GM19238 (cell line): ENCODE measurements at regions not wholly inside any gene's neighbourhood (a gene's known extent, or its start where the extent isn't known, plus 50 kb on each side); places are given as distances from the start of the nearest gene placed in this dataset.
"Not testable (repeated sequence)": the region's sequence is repeated elsewhere in the genome, so short reads cannot be mapped to it uniquely, and the experiment has no call there.

Source experiments
- DNase-seq: peaks from one replicate; pipeline ENCODE4 v3.0.0; 2011; ENCODE audit warnings: low spot score; ENCODE audit not compliant: insufficient read length

DNA sequence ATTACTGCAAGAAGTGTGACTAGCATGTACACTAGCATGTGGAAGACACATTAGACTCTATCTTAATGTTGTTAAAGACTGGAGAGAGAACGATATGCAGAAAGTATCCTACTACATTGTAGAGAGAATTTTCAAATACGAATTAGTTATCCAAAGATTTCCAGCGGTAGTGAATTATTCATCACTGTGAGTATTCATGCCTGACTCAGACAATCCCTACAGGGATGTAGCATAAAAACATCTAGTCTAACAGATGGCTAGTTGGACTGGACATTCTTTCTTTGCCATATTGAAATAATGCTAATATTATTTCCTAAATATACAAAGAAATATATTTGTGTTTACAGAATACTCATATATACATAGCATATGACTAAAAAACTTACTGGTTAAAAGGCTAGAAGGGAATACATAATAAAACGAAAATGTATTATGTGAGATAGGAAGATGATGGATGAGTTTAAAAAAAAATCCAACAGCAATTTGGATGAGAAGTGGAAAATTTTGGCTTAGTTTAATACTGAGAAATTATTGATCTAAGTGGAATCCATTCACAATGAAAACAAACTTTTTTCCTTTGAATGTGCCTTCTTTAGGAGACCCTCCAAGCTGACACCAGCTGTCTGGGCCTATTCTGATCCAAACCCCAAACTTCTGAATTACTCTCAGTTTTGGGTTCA is 580.7 kb downstream of the RFPL4B start:
- DNase-seq, result no peak

DNA sequence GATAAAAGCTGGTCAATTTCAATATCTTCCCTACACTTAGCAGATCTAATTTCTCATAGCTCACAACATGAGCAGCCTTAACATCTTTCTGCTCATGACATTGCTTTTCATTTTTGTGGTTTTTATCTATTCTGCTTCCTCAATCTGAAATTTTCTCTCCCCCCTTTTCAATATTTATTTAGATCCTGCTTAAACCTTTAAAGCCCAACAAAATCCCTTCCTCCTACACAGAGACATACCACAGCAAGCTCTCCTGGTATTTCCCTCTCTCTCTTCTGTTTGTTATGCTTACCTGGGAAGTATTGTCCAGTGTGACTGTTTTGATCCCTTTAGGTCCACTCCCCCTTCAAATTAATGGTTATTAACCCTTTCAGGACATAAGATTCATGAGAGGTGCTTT is 582.5 kb downstream of the RFPL4B start:
- no peak for DNase-seq

DNA sequence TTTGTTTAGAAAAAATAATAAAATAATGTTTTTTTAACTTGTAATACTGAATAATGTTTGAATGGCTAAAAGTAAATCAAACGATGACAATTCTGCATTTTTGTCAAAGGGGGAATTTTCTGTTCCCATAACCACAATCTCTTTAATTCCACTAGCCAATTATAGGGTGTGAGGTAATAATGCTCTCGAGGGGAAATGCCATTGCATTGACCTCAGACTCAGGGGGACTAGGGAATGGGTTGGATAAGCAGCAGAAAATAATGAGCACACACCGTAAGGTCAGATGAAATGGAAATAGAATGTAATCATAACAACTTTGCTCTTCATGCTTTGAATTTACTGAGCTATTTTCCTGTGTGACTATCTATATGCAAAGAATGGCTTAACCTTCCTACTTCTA is 584.7 kb downstream of the RFPL4B start:
- no peak for DNase-seq

DNA sequence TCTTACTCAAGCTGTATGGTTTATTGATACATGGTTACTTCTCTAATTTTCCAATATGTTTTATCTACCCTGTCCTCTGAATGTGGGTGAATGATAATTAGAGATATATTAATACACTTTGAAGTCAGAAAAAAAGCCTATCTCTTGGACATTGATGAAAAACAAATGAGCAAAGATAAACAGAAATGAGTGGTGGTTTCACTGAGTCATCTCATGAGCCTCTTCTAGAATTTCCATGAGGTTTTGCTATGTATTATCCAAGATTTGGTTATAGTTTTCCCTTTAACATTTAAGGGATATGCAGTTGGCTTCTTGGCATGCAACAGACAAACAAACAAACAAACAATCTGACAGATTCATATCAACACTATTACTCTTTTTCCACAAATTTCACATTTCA is 586.8 kb downstream of the RFPL4B start:
- DNase-seq, result no peak

DNA sequence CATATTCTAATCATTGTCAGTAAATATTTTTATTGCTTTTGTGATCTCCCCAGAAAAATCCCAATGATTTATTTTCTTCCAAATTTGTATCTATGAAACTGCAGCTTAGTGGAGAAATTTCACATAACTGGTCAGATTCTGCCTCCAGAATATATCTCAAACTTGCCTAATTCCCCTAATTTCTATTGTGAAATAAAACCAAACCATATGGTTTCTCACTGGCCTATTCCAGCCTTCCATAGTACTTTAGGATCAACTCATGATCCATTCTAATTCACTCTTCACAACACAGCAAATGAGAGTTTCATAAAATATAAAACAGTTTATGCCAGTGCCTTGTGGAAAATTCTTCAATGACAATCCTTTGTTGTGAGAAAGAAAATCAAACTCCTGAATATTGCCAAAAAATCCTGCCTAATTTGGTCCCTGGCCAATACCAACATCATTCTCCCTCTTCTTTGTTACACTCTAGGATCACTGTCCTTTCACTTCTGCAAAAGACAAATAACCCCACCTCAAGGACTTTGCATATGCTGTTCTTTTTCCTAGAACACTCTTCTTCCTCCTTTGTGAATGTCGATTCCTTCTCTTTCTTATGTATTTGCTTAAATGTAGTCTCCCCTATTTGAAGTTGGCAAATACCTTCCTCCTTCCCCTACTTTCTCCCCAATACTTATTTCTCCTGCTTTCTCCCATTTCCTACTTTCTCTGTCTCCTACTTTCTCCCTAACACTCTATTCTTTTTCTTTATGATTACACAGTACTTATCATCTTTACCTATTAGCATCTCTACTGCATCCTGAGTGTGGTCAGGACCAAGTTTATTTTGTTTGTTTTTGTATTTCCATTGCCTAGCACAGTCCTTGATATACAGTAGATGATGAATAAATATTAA is 587.5 kb downstream of the RFPL4B start:
- DNase-seq, result no peak

DNA sequence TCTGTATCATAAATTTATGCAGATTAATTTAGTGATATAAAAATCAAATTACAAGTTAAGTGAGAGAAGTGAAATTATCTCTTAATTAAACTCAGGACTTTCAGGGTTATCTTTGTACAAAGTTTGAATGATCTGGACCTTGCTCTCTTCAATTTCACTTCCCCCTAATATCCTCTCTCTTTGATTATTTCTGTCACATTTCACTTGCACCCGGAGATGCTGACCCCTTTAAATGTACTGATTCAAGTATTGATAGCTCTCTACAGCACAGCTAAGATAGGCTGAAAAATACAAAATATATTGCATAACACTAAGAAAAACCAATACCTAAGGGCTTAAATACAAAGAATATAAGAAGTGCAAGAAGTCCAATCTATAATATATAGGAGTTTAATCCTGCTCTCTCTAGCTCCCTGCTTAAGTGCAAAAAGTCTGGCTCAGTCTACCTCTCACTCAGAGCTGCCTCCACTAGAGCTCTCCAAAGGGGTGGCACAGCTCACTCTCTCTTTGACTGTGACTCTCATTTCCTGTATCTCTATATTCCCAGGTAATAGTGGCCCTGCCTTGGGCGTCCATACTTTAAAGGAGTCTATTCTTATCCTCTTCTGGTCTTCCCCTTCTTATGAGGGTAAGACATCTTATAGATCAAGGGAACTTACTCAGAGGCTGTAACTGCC is 588.4 kb downstream of the RFPL4B start:
- no peak for DNase-seq

DNA sequence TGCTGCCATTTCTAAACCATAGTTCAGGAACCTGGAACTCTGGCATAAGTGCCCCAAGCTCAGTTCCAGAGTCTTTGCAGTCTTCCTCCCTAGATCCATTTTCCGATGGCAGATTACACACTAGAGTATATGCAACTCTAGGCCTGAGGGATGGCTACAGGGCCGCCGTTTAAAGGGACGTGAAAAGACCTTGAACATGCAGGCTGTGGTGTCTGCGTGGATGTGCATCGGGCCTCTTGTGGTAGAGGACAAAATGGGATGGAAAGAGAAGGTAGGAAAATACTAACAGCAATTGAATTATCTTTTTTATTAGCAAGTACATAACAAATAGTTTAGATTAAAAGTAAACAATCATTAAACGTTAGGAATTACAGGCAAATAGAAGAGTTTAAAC is 588.9 kb downstream of the RFPL4B start:
- no peak for DNase-seq

DNA sequence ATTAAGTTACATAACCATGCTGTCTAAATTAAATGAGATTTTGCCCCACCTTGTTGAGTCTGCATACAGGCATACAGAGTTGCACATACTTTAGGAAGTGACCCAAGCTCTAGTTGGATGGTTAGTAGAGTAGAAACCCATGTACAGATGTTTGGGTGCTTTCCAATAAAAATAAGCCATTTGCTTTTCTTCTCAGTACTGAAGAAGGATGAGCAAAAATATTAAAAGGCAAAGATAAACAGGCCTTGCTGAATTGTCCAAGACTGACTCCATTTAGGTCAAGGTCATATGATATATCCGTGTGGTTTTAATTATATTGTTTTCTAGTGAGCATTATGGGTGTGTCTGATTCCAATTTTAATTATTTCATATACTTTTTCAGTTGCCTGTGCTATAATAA is 589.4 kb downstream of the RFPL4B start:
- DNase-seq, result no peak

DNA sequence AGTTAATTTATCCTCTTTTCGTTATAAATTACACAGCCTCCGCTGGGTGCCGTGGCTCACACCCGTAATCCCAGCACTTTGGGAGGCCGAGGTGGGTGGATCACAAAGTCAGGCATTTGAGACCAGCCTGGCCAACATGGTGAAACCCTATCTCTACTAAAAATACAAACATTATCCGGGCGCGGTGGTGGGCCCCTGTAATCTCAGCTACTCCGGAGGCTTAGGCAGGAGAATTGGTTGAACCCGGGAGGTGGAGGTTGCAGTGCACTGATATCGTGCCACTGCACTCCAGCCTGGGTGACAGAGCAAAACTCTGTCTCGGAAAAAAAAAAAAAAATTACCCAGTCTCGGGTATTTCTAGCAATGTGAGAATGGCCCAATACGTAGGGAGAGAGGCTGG is 590.6 kb downstream of the RFPL4B start:
- not testable (repeated sequence) for DNase-seq

DNA sequence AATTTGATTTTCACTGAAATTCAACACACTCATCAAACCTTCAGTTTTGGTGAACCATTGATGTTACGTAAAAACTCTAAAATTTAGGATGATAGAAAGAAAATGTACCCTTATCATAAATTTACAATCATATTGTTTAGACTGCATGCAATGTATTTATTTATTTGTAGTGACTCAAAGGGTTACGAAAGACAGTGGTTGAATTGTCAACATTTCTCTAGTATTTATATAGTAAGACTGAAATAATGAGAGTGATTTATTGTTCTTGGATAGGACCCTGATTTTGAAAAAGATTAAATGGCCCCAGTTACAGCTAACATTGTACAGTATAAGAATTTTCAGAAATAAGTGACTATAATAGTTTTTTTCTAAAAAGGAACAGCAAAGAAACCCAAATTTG is 591.5 kb downstream of the RFPL4B start:
- DNase-seq, result no peak

DNA sequence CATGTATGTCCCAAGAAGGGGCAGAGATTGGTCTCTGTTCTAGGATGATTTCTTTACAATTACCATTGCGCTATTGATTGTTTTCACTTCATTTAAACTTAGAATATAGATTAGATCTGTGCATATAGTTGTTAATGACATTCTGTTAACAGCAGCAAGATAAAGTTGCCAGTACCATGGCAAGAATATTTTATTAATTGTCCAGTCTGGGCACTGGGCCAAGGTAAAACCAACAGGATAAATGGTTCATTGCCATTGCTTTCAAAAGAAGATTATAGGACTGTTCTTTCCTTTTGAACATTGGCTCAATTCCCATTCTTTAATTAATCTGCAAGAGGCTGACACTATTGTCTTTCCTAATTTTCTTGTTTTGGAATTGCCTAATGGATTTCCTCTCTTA is 592.4 kb downstream of the RFPL4B start:
- no peak for DNase-seq

DNA sequence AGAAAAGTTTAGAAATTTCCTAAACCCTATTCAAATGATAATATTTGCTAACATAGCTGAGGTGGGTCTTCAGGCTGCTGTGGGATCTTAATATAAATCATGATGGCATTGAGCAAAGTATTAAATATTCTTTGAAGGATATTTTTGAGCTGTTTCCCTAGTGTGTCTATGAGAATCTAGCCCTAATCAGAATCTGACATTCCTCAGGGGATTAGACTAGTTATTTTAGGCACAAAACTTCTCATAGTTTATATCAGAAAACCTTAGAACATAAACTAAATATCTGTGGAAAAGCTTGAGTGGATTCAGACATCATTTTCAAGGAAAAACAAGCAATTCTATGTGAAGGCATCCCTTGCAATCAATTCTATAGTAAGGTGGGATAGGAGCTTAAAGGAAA is 594.5 kb downstream of the RFPL4B start:
- no peak for DNase-seq

DNA sequence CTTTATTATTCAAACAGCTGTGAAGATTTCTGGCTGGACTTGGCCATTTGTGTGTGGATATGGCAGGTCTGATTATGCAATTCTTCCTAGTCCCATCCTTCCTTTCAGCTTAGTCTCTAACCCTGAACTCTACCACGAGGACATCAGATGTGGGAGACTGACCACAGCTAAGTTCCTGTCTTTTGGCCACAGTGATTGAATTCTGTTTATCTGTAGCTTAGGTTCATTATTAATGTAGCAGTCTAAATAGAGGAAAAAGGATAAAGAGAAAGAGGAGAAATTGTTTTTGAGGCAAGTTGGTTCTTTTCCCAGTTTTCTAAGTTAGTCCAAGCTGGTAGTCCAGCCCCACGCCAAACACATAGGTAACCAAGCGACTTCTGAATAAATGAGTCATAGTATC is 598.9 kb downstream of the RFPL4B start:
- no peak for DNase-seq

DNA sequence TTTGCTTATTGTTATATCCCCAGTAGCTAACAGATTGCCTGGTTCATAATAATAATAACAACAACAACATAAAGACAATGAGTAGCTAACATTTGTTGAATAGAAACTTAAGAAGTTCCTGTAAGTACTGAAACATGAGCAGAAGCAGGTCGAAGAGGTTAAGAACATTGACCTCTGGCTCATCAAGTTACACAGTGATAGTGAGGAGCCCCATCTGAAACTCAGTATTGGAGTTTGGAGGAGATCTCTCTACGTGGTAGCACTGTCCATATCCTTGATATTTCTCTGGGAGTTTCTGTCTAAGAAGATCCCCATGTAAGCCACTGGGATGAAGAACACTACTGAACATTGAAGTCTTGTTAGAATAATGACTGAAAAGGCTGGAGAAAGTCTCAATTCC is 600.4 kb downstream of the RFPL4B start:
- DNase-seq, result no peak

DNA sequence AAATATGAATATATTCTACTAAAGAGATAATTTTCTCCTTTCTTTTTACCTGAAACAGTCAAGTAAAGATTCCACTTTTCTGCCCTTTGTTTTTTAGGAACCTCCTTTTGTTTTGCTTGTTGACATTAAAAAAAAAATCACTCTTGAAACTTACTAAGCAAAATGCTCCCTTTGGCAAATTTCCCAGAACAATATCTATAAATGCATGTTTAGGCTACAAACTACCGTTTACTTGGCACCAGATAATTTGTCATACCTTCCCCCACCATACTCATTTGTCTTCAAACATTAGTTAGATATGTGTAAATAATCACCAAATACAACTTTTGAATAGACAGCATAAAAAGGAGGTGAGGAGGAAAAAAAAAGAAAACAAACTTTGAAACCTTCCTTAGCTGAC is 604.7 kb downstream of the RFPL4B start:
- no peak for DNase-seq

DNA sequence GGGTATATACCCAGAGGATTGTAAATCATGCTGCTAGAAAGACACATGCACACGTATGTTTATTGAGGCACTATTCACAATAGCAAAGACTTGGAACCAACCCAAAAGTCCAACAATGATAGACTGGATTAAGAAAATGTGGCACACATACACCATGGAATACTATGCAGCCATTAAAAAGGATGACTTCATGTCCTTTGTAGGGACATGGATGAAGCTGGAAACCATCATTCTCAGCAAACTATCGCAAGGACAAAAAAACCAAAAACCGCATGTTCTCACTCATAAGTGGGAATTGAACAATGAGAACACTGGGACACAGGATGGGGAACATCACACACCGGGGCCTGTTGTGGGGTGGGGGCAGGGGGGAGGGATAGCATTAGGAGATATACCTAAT is 608.6 kb downstream of the RFPL4B start:
- not testable (repeated sequence) for DNase-seq

DNA sequence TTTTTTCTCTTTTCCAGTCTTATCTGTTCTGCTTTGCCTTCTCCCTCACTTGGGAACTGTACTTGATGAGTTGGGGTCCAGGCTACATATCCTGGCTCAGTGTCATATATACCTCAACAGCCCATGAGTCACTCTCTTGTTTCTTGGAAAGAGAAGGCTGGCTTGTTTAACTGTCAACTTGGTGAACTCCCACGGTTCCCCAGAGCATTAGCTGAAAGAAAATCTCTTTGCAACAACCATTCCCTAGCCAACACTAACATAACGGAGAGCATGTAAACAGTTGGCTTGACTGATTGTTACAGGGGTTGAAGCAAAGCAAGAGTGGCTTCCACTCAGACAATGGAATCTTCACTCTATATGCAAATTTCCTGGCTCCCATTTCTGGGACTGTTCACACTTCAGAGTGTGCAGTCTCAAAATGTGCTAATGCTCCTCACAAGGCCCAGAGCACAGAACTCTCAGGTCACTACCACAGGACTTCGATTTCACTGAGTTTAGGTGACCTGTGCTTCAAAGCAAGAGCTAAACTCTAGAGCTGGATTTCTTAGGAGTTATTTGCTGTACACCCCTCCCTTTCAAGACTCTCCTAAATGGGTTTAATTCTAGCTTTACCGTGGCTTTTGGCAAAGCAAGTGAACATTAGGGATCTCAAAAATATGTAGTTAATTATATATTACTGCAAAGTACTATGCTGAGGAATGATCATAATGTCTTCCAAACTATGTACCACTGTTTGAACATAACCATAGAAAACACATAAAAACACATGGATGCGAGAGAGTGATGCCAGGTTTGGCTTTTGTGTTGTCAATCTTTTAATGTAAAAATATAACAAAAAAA is 609.8 kb downstream of the RFPL4B start:
- no peak for DNase-seq

DNA sequence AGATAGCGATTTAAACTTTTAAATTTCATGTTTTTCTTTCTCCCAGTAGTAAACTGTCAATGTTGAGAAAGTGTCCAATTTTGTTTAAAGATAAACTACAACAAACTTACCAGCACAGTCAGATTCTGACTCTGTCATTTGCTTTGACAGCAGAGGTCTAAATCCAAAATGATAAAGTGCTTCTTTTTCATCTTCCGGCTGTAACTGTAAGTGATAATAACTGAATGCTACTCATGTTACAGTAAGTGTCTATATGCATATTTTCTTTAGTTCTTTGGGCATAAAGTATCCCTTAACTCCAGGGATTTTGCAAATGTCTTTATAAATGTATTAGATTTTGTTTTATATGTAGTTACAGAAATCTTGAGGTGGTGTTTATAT is 610.4 kb downstream of the RFPL4B start:
- no peak for DNase-seq

DNA sequence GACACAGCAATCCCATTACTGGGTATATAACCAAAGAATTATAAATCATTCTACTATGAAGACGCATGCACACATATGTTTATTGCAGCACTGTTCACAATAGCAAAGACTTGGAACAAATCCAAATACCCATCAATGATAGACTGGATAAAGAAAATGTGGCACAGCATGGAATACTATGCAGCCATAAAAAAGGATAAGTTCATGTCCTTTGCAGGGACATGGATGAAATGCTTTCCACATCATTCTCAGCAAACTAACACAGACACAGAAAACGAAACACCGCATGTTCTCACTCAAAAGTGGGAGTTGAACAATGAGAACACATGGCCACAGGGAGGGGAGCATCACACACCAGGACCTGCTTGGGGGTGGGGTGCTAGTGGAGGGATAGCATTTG is 613.0 kb downstream of the RFPL4B start:
- not testable (repeated sequence) for DNase-seq

DNA sequence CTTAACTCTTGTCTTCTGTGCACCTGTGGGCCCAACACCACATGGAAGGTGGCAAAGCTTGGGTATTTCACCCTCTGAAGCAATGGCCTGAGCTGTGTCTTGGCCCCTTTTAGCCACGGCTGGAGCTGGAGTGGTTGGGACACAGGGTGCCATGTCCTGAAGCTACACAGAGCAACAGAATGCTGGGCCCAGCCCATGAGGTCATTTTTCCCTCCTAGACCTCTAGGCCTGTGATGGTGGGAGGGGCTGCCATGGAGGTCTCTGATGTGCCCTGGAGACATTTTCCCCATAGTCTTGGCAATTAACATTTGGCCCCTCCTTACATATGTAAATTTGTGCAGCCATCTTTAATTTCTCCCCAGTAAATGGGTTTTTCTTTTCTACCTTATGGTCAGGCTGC is 620.8 kb downstream of the RFPL4B start:
- DNase-seq, result no peak

DNA sequence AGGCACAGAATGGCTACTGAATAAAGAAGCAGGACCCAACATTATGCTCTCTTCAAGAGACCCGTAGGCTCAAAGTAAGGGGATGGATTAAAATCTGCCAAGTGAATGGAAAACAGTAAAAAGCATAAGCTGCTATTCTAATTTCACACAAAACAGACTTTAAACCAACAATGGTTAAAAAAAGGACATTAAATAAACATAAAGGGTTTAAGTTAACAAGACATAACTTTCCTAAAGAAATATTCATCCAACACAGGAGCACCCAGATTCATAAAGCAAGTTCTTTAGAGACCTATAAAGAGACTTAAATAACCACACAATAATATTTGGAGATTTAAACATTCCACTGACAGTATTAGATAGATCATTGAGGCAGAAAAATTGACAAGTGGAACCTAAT is 624.5 kb downstream of the RFPL4B start:
- no peak for DNase-seq

DNA sequence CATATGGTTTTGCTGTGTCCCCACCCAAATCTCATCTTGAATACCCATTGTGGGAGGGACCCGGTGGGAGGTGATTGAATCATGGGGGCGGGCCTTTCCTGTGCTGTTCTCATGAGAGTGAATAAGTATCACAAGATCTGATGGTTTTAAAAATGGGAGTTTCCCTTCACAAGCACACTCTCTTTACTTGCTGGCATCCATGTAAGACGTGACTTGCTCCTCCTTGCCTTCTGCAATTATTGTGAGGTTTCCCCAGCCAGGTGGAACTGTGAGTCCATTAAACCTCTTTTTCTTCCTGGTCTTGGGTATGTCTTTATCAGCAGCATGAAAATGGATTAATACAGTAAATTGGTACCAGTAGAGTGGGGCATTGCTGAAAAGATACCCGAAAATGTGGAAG is 627.8 kb downstream of the RFPL4B start:
- DNase-seq, result not testable (repeated sequence)
